Nephron (organoid): ENCODE measurements at regions not wholly inside any gene's neighbourhood (a gene's known extent, or its start where the extent isn't known, plus 50 kb on each side); places are given as distances from the start of the nearest gene placed in this dataset.
"Not testable (repeated sequence)": the region's sequence is repeated elsewhere in the genome, so short reads cannot be mapped to it uniquely, and the experiment has no call there.

Experiments
- H3K27ac Mint-ChIP-seq, 3 experiments: 2 replicates each; pipeline ENCODE4 v1.8.0; 2020; ENCODE audit warnings: mixed read lengths in 3 of 3, mild to moderate bottlenecking in 2 of 3, moderate library complexity in 1 of 3
- H3K27me3 Mint-ChIP-seq: 2 replicates; pipeline ENCODE4 v1.8.0; 2021; ENCODE audit warnings: low read depth, mild to moderate bottlenecking, moderate library complexity, mixed read lengths
- H3K36me3 Mint-ChIP-seq: 2 replicates; pipeline ENCODE4 v1.8.0; 2020; ENCODE audit warnings: low read depth, mixed read lengths
- H3K4me1 Mint-ChIP-seq: 2 replicates; pipeline ENCODE4 v1.8.0; 2020; ENCODE audit warnings: mixed read lengths
- H3K4me3 Mint-ChIP-seq, 3 experiments: 2 replicates each; pipeline ENCODE4 v1.8.0; 2020; ENCODE audit warnings: mild to moderate bottlenecking in 3 of 3, mixed read lengths in 3 of 3, moderate library complexity in 2 of 3
- H3K9me3 Mint-ChIP-seq: 2 replicates; pipeline ENCODE4 v1.8.0; 2020; ENCODE audit warnings: mixed read lengths
- TF ChIP-seq, protein P1 (sequence below), 3 experiments: fragments of 200-600 bp; sonication (generic); IDR thresholded peaks; one replicate each; pipeline ENCODE4 v1.5.0; 2021; ENCODE audit warnings: antibody characterized with exemption in 3 of 3; ENCODE audit not compliant: unreplicated experiment in 3 of 3

DNA sequence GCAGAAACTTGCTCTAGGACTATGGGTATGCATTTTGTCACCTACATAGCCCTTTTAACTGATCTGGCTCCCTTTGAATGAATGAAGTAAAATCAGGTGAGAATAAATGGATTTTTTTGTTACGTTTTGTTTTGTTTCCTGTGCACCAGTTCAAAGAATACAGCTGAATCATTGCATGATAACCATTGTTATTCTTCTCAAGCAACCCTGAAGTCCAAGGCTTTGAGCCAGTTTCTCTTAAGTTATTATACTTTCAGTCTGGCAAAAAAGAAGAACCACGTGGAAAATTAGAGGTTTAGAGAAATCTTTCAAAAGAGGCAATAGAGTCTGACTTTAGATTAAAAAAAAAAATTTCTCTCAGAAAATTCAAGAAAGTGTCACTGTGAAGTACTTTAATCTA, 398.6 kb upstream of the TECRL start:
- no peaks in the 10 kb centered on the region for H3K36me3 Mint-ChIP-seq
- TF ChIP-seq, protein P1, sequence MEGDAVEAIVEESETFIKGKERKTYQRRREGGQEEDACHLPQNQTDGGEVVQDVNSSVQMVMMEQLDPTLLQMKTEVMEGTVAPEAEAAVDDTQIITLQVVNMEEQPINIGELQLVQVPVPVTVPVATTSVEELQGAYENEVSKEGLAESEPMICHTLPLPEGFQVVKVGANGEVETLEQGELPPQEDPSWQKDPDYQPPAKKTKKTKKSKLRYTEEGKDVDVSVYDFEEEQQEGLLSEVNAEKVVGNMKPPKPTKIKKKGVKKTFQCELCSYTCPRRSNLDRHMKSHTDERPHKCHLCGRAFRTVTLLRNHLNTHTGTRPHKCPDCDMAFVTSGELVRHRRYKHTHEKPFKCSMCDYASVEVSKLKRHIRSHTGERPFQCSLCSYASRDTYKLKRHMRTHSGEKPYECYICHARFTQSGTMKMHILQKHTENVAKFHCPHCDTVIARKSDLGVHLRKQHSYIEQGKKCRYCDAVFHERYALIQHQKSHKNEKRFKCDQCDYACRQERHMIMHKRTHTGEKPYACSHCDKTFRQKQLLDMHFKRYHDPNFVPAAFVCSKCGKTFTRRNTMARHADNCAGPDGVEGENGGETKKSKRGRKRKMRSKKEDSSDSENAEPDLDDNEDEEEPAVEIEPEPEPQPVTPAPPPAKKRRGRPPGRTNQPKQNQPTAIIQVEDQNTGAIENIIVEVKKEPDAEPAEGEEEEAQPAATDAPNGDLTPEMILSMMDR (IDR thresholded peaks at IDR 0.05; ENCODE audit: unreplicated experiment in 3 of 3) = no peak
- peaks cover 12% of the 10 kb centered on the region for H3K9me3 Mint-ChIP-seq
- no peak overlapping the region for H3K27ac Mint-ChIP-seq
- H3K4me1 Mint-ChIP-seq = no peaks in the 10 kb centered on the region
- no peaks in the 10 kb centered on the region for H3K27me3 Mint-ChIP-seq
- no peak overlapping the region for H3K4me3 Mint-ChIP-seq

DNA sequence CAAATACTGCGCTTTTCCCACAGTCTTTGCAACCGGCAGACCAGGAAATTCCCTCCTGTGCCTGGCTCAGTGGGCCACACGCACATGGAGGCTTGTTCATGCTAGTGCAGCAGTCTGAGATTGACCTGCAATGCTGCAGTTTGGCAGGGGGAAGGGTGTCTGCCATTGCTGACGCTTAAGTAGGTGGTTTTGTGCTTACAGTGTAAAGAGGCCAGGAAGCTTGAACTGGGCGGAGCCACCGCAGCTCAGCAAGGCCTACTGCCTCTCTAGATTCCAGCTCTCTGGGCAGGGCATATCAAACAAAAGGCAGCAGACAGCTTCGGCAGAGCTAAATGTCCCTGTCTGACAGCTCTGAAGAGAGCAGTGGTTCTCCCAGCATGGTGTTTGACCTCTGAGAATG, 390.5 kb upstream of the TECRL start:
- Mint-ChIP-seq H3K27ac (no peak overlapping the region), H3K4me1 (no peaks in the 10 kb centered on the region), H3K27me3 (peaks cover 6% of the 10 kb centered on the region), H3K9me3 (peaks cover 13% of the 10 kb centered on the region), H3K4me3 (no peak overlapping the region), H3K36me3 (no peaks in the 10 kb centered on the region)
- TF ChIP-seq, protein P1 (IDR thresholded peaks at IDR 0.05; ENCODE audit: unreplicated experiment in 3 of 3) = no peak

DNA sequence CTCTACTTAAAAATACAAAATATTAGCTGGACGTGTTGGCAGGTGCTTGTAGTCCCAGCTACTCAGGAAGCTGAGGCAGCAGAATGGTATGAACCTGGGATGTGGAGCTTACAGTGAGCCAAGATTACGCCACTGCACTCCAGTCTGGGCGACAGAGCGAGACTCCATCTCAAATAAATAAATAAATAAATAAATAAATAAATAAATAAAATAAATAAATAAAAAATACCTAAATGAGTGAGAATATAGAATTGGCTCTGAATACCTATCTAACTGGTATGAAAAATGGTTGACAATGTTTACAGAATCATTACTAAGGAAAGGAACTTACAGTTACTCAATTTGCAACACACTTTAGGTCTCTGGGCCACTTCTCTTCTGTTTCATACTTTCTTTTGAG, 389.6 kb upstream of the TECRL start:
- not testable (repeated sequence) for H3K36me3 Mint-ChIP-seq, H3K27me3 Mint-ChIP-seq, H3K4me3 Mint-ChIP-seq, H3K4me1 Mint-ChIP-seq, H3K27ac Mint-ChIP-seq
- H3K9me3 Mint-ChIP-seq = peaks cover 11% of the 10 kb centered on the region

DNA sequence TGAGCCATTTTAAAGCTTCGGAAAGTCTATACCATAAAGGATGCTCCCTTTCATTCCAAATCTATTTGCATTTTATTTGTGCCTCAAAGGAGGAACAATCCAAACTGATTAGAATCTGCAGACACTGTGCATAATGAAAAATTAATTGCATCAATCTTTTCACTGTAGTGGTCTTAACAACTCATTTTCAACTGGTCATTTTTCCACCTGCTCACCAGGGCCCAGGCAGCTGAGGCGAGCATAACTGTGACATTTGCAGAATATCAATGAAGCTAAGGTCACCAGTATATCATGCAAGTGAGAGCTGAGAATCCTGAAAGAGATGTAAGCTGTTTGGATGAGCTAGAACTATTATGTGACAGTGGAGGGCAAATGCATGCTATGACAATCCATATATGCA, 387.3 kb upstream of the TECRL start:
- peaks cover 8% of the 10 kb centered on the region for H3K27me3 Mint-ChIP-seq
- no peak overlapping the region for H3K27ac Mint-ChIP-seq
- no peaks in the 10 kb centered on the region for H3K4me1 Mint-ChIP-seq
- TF ChIP-seq, protein P1 (IDR thresholded peaks at IDR 0.05; ENCODE audit: unreplicated experiment in 3 of 3) = no peak
- H3K4me3 Mint-ChIP-seq = no peak overlapping the region
- H3K36me3 Mint-ChIP-seq = no peaks in the 10 kb centered on the region
- no peaks in the 10 kb centered on the region for H3K9me3 Mint-ChIP-seq

DNA sequence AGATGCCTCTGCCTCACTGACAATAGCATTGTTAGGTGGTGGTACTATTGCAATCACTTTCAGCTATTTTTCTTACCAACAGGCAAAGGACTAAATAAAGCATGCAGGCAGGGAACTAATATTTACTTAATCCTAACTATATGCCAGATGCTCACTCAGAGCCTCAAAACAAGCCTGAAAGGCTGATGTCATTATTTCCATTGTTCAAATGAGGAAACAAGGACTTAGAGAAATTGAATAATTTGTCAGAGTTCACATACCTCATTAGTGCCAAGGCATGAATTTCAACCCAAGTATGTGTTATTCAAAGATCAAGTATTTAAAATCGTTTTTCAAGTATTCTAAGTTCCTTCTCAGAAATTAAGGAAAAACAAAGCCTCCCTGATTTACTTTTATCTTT, 374.9 kb upstream of the TECRL start:
- H3K27ac Mint-ChIP-seq = peak overlapping the region in 1 of 3 experiments; percentile 31
- no peaks in the 10 kb centered on the region for H3K27me3 Mint-ChIP-seq
- no peaks in the 10 kb centered on the region for H3K9me3 Mint-ChIP-seq
- TF ChIP-seq, protein P1 (IDR thresholded peaks at IDR 0.05; ENCODE audit: unreplicated experiment in 3 of 3) = no peak
- H3K36me3 Mint-ChIP-seq = no peaks in the 10 kb centered on the region
- H3K4me1 Mint-ChIP-seq = no peaks in the 10 kb centered on the region
- no peak overlapping the region for H3K4me3 Mint-ChIP-seq

DNA sequence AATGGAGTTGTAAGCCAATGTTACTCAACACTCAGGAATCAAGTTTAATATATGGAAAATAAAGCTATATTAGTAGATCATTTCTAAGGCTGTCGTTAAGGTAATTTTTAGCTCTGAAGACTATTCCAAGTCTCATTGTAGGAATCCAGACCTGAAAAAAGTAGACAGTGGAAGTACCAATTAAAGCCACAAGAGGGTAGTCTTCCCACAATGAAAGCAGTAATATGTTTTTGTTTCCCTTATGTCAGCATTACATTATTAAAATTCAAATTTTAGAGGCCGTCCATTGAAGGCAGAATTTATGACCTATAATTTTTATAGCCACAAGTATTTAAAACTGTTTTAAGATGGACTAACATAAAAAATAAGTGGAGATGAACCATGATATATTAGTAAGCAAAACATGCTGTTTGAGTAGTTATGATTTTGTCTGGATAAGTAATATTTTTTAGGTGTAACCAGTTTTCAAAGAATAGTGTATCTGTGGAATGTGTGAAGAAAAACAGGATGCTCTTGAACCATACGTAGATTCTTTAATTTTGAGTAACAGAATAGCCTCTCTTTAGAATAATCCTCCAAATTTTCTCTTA, 372.6 kb upstream of the TECRL start:
- H3K9me3 Mint-ChIP-seq = no peaks in the 10 kb centered on the region
- H3K4me3 Mint-ChIP-seq = no peak overlapping the region
- TF ChIP-seq, protein P1 (IDR thresholded peaks at IDR 0.05; ENCODE audit: unreplicated experiment in 3 of 3) = peak; percentile 80 to 93 (median 85)
- no peaks in the 10 kb centered on the region for H3K27me3 Mint-ChIP-seq
- H3K4me1 Mint-ChIP-seq = no peaks in the 10 kb centered on the region
- H3K36me3 Mint-ChIP-seq = no peaks in the 10 kb centered on the region
- no peak overlapping the region for H3K27ac Mint-ChIP-seq
